KG1 (cell line): ENCODE measurements at regions not wholly inside any gene's neighbourhood (a gene's known extent, or its start where the extent isn't known, plus 50 kb on each side); places are given as distances from the start of the nearest gene placed in this dataset.

Source experiments
- DNase-seq: peaks from one replicate; lab custom pipeline; 2025; lab: John Stamatoyannopoulos, UW

DNA sequence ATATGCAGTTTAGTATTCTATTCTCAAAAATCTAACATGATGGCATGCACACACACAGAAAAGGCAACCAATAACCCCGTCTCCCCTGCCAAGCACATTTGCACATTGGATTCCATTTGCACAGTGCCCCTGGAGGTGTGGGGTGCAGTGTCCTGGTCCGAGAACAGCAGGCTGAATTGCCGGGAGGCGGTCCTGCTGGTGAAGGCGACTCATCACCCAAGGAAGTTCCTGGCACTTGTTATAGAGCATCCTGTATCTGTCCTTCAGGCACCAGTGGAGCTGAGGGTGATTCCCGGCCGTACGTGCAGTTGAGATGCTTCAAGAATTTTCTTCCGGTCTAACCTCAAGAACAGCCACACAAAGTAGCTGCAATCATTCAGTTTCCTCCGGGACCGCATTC is 73.0 kb upstream of the RAB12 start:
- DNase-seq, result no peak

DNA sequence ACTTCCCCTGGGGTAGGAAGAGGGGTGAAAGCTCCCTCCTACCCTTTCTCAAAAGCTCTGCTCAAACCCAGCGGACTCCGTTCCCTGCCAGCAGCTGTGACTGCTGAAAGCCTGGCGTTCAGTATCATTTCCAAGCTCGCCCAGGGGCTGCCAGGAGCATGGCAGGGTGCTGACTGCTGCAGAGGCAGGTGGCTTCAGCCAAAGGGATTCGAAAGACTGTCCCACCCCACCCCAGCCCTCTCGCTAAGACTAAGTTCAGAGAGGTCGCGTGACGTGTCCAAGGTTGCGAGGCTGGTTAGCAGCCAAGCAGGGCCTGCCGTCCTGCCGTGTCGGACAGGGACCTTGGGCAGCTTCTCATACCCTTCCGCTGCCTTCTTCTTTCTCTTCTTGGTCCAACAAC is 72.3 kb upstream of the RAB12 start:
- DNase-seq, result no peak

DNA sequence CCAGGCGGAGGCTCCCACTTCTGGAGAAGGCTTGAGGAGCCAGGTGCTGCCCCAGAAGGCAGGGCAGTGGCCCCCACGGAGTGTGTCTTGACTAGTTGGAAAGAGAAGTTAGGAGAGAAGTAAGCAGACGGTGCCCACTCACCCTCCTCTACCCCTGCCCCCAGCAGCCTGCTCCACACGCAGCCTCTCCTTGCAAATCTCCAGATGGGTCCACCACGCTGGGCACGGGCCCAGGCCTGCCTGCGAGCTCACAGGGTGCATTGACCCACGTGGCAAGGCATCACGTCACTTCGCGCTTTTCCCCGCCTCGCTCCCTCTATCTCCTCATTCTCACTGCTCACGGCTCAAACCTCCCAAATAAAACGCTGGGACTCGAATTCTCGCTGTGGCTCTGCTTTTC is 71.8 kb upstream of the RAB12 start:
- DNase-seq, result no peak

DNA sequence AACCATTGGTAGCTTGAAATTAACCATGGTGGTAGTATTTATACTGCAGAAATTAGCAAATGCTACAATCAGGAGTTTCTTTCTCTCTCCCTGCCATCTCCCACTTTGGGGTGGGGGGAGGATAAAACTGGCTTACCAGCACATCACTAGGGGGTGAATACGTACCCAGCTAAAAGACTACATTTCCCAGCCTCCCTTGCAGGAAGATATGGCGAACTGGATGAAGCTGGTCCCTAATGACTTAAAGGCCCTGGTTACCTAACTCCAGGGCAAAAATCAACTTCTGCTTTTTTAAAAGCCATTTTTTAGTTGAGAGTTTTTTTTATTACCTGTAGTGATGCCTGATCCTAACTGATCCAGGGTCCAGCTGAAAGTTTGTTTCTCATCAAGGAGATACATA is 70.3 kb upstream of the RAB12 start:
- DNase-seq, result no peak

DNA sequence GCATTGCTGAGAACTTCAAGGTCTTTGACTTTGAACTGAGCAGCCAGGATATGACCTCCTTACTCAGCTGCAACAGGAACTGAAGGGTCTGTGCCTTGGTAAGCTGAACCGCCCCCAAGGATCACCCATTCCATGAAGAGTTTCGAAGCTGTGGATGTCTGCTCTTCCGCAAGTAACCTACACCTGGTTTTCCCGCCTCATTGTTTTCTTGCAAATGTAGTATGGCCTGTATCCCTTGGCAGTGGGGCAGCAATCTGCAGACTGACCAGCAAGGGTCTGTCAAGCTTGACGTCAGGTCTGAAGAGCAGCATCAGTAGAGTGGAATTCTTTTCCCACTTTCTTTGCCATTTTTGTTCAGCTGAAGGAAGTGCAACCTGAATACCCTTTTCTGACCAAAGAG is 62.6 kb upstream of the RAB12 start:
- DNase-seq, result no peak

DNA sequence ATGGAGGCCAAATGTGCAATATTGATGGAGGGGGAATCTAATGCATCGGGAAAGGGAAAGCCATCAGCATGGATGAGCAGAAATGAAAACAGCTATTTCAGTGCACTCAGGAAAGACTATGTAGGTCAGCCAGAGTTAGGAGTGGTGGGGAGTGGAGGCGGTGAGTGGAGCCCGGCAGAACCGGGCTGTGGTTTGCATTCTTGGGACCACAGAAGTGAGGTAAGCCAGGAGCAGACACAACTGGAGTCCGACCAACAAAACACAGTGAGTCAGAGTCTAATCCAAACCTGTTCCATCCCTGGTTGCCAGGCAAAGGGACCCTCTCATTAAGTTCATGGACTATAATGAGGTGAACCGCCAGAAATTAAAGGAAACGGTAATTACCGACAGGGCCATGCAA is 61.1 kb upstream of the RAB12 start:
- DNase-seq, result no peak

DNA sequence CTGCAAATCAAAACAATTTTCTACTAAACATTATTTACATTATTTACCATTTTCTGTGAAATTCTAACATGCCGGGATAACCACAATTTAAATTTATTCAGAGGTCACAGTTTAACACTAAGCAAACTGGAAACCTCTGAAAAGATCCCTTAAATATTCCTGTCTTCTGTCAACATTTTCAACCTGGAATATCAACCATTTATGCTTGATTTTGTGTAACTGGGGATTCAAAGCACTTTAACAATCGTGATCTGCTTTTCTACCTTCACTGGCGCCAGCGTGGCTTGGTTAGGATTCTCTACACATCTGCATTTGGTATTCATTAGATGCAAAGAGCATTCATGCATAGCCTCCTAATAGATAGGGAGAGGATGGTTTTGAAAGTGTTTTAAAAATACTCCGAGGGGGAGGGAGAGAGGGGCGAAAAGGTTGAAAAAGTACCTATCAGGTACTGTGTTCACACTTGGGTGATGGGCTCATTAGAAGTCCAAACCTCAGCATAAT is 59.9 kb upstream of the RAB12 start:
- DNase-seq, result no peak

DNA sequence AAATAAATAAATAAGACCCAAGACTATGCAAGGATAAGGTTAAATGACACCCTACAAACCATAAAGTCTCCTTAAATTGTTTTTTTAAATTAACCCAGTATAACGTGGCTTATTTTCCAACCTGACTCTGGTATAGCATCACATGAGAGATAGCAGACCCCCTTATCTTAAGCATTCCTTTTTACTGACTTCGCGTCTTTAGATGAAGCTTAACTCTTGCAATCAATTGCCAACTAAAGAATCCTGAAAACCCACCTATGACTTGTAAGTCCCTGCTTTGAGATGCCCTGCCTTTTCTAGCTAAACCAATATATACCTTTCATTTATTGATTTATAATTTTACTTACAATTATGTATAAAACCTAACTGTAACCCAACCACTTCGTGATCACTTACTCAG is 57.1 kb upstream of the RAB12 start:
- no peak for DNase-seq

DNA sequence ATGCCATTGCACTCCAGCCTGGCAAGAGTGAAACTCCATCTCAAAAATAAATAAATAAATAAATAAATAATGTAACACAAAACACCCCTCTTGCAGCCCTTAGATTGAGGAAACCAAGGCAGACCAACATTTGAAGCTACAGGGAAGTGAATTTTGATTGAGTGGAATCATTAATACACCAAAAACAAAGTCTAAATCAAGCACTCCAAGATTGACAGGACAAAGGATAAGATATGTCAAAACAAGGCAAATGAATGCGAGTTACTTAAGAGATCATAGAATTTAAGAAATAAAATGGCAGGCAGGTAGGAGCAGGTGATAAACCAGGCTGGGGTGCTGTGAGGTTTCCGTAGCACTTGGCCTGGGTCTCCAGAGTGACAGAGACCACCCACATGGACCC is 54.9 kb upstream of the RAB12 start:
- no peak for DNase-seq

DNA sequence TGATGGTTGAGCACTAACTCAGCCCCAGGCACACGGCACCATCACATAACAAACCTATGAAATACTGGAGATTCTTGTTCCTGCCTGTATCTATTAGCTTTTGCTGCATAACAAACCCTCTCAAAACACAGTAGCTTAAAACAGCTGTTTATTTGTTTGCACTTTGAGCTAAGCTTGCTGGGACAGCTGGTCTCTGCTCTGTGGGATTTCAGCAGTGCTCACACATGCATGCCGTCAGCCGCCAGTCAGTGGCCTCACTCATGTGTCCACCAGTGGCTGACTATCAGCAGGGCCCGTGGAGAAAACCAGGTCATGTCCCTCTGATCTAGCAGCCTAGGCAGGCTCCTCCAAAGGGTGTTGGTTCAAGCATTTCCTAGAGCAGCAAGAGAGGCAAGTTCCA is 52.8 kb upstream of the RAB12 start:
- DNase-seq, result no peak
